ENCODE measurements at regions not wholly inside any gene's neighbourhood (a gene's known extent, or its start where the extent isn't known, plus 50 kb on each side); places are given as distances from the start of the nearest gene placed in this dataset.

GRCh38 chr11:45743556-45744468 is 61.1 kb upstream of the SLC35C1 start:
- no peak for TF ChIP-seq CTCF (IDR thresholded peaks at IDR 0.05)
- TF ChIP-seq POLR2A (IDR thresholded peaks at IDR 0.05) = no peak

Data from testis (tissue), 2 donors.